K562 (cell line): ENCODE measurements at regions not wholly inside any gene's neighbourhood (a gene's known extent, or its start where the extent isn't known, plus 50 kb on each side); places are given as distances from the start of the nearest gene placed in this dataset.

ENCODE experiments used
- EZH2 ChIP-seq: IDR thresholded peaks from 2 replicates; pipeline ENCODE4 v1.6.1; 2012; ENCODE audit warnings: low read depth, mild to moderate bottlenecking, inconsistent platforms, low read length, borderline replicate concordance
- POU5F1 ChIP-seq: fragments of 150-350 bp; IDR thresholded peaks from 2 replicates; pipeline ENCODE4 v1.6.1; 2014; ENCODE audit warnings: borderline replicate concordance, low read length, low read depth, mild to moderate bottlenecking; ENCODE audit not compliant: partially characterized antibody

DNA sequence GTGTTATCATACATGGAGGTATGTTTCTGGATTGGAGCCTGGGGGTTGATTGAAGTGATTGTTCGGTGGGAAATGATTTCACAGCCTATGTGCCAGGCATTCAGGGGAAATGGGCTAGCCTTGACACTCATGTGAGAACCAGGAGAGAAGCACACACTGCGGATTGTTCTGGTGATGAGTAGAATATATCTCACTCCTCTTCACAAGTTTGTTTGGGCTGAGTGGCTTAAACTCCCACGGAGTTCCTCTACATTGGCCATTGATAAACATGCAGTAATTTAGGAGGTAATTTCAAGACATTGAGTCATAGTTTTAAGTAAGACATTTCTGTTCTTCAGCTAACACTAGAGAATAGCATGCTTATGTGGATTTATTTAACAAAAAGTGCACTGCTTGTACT lies 498.9 kb upstream of the NETO1 start:
- TF ChIP-seq EZH2, result no peak
- no peak for TF ChIP-seq POU5F1
